T-helper 2 cell treated with Interferon-gamma antibody and Interleukin-4, amounts not matched to agents 5 μg/mL and 100 μg/mL, for 36 hours (primary cell): ENCODE measurements at regions not wholly inside any gene's neighbourhood (a gene's known extent, or its start where the extent isn't known, plus 50 kb on each side); places are given as distances from the start of the nearest gene placed in this dataset.

Experiments used
- DNase-seq: peaks from one replicate; pipeline ENCODE4 v3.0.0; 2021; ENCODE audit warnings: low spot score
- H3K27ac Mint-ChIP-seq: one replicate; pipeline ENCODE4 v1.8.0; 2021; ENCODE audit warnings: mild to moderate bottlenecking, mixed read lengths
- H3K27me3 Mint-ChIP-seq: one replicate; pipeline ENCODE4 v1.8.0; 2021; ENCODE audit warnings: low read depth, mixed read lengths
- H3K36me3 Mint-ChIP-seq: one replicate; pipeline ENCODE4 v1.8.0; 2021; ENCODE audit warnings: low read depth, mixed read lengths
- H3K4me1 Mint-ChIP-seq: one replicate; pipeline ENCODE4 v1.8.0; 2021; ENCODE audit warnings: low read depth, mixed read lengths
- H3K4me3 Mint-ChIP-seq: one replicate; pipeline ENCODE4 v1.8.0; 2022; ENCODE audit warnings: mild to moderate bottlenecking, moderate library complexity, mixed read lengths
- H3K9me3 Mint-ChIP-seq: one replicate; pipeline ENCODE4 v1.8.0; 2021; ENCODE audit warnings: mixed read lengths

GRCh38 chr2:157185476-157186227 lies 71.9 kb upstream of the GALNT5 start:
- Mint-ChIP-seq H3K36me3 (no peaks in the 10 kb centered on the region), H3K4me1 (peaks cover 8% of the 10 kb centered on the region), H3K9me3 (no peaks in the 10 kb centered on the region), H3K4me3 (no peak overlapping the region), H3K27me3 (no peaks in the 10 kb centered on the region), H3K27ac (no peak overlapping the region)
- DNase-seq = no peak

GRCh38 chr2:157190151-157190550 lies 67.4 kb upstream of the GALNT5 start:
- Mint-ChIP-seq H3K4me3 (no peak overlapping the region), H3K9me3 (no peaks in the 10 kb centered on the region), H3K36me3 (no peaks in the 10 kb centered on the region), H3K4me1 (peaks cover 18% of the 10 kb centered on the region), H3K27me3 (peaks cover 3% of the 10 kb centered on the region), H3K27ac (no peak overlapping the region)
- no peak for DNase-seq

- Mint-ChIP-seq H3K27ac (no peak overlapping the region), H3K4me3 (no peak overlapping the region), H3K9me3 (no peaks in the 10 kb centered on the region), H3K36me3 (no peaks in the 10 kb centered on the region), H3K27me3 (peaks cover 5% of the 10 kb centered on the region), H3K4me1 (peaks cover 18% of the 10 kb centered on the region)
- DNase-seq = no peak
Measured at GRCh38 chr2:157191186-157191585, 66.3 kb upstream of the GALNT5 start.

- H3K9me3 Mint-ChIP-seq = no peaks in the 10 kb centered on the region
- peaks cover 7% of the 10 kb centered on the region for H3K27me3 Mint-ChIP-seq
- no peak overlapping the region for H3K27ac Mint-ChIP-seq
- no peak overlapping the region for H3K4me3 Mint-ChIP-seq
- peaks cover 18% of the 10 kb centered on the region for H3K4me1 Mint-ChIP-seq
- no peak for DNase-seq
- no peaks in the 10 kb centered on the region for H3K36me3 Mint-ChIP-seq
Measured at GRCh38 chr2:157192445-157193423, 64.8 kb upstream of the GALNT5 start.

- H3K27ac Mint-ChIP-seq = no peak overlapping the region
Measured at GRCh38 chr2:157193461-157193860, 64.0 kb upstream of the GALNT5 start.

GRCh38 chr2:157194097-157194688 lies 63.3 kb upstream of the GALNT5 start:
- H3K4me3 Mint-ChIP-seq = no peak overlapping the region
- H3K36me3 Mint-ChIP-seq = no peaks in the 10 kb centered on the region
- peaks cover 11% of the 10 kb centered on the region for H3K27me3 Mint-ChIP-seq
- no peak overlapping the region for H3K27ac Mint-ChIP-seq
- no peaks in the 10 kb centered on the region for H3K9me3 Mint-ChIP-seq
- H3K4me1 Mint-ChIP-seq = peaks cover 18% of the 10 kb centered on the region
- DNase-seq = no peak

More at GRCh38 chr2:157193461-157193860, 64.0 kb upstream of the GALNT5 start:
- Mint-ChIP-seq H3K4me1 (peaks cover 18% of the 10 kb centered on the region), H3K36me3 (no peaks in the 10 kb centered on the region), H3K4me3 (no peak overlapping the region), H3K27me3 (peaks cover 9% of the 10 kb centered on the region), H3K9me3 (no peaks in the 10 kb centered on the region)
- DNase-seq = no peak

- no peaks in the 10 kb centered on the region for H3K36me3 Mint-ChIP-seq
- no peak for DNase-seq
- no peak overlapping the region for H3K4me3 Mint-ChIP-seq
- H3K27ac Mint-ChIP-seq = no peak overlapping the region
- peaks cover 11% of the 10 kb centered on the region for H3K27me3 Mint-ChIP-seq
- peaks cover 18% of the 10 kb centered on the region for H3K4me1 Mint-ChIP-seq
- H3K9me3 Mint-ChIP-seq = no peaks in the 10 kb centered on the region
Measured at GRCh38 chr2:157194844-157195243, 62.7 kb upstream of the GALNT5 start.

- H3K4me3 Mint-ChIP-seq = no peak overlapping the region
- H3K27me3 Mint-ChIP-seq = peaks cover 22% of the 10 kb centered on the region
- DNase-seq = no peak
- H3K36me3 Mint-ChIP-seq = no peaks in the 10 kb centered on the region
- H3K27ac Mint-ChIP-seq = no peak overlapping the region
- peaks cover 18% of the 10 kb centered on the region for H3K4me1 Mint-ChIP-seq
- no peaks in the 10 kb centered on the region for H3K9me3 Mint-ChIP-seq
Measured at GRCh38 chr2:157196956-157197355, 60.5 kb upstream of the GALNT5 start.

GRCh38 chr2:157197848-157198247 lies 59.7 kb upstream of the GALNT5 start:
- Mint-ChIP-seq H3K27ac (no peak overlapping the region), H3K27me3 (peaks cover 22% of the 10 kb centered on the region), H3K4me1 (peaks cover 11% of the 10 kb centered on the region), H3K4me3 (no peak overlapping the region), H3K36me3 (no peaks in the 10 kb centered on the region), H3K9me3 (no peaks in the 10 kb centered on the region)
- DNase-seq = no peak

- Mint-ChIP-seq H3K36me3 (no peaks in the 10 kb centered on the region), H3K4me3 (no peak overlapping the region), H3K4me1 (no peaks in the 10 kb centered on the region), H3K27me3 (peaks cover 17% of the 10 kb centered on the region), H3K27ac (no peak overlapping the region), H3K9me3 (no peaks in the 10 kb centered on the region)
- no peak for DNase-seq
Measured at GRCh38 chr2:157203651-157204050, 53.9 kb upstream of the GALNT5 start.

- H3K9me3 Mint-ChIP-seq = no peaks in the 10 kb centered on the region
- H3K36me3 Mint-ChIP-seq = no peaks in the 10 kb centered on the region
- peaks cover 14% of the 10 kb centered on the region for H3K27me3 Mint-ChIP-seq
- DNase-seq = no peak
- H3K4me1 Mint-ChIP-seq = no peaks in the 10 kb centered on the region
- no peak overlapping the region for H3K4me3 Mint-ChIP-seq
- no peak overlapping the region for H3K27ac Mint-ChIP-seq
Measured at GRCh38 chr2:157204401-157204800, 53.1 kb upstream of the GALNT5 start.

- Mint-ChIP-seq H3K4me3 (no peak overlapping the region), H3K27me3 (peaks cover 13% of the 10 kb centered on the region), H3K9me3 (no peaks in the 10 kb centered on the region), H3K27ac (no peak overlapping the region), H3K36me3 (no peaks in the 10 kb centered on the region), H3K4me1 (no peaks in the 10 kb centered on the region)
- DNase-seq = no peak
Measured at GRCh38 chr2:157206916-157207315, 50.6 kb upstream of the GALNT5 start.
